GM18517 (cell line): ENCODE measurements at regions not wholly inside any gene's neighbourhood (a gene's known extent, or its start where the extent isn't known, plus 50 kb on each side); places are given as distances from the start of the nearest gene placed in this dataset.

ENCODE experiments used
- ATAC-seq: cut with Tn5 transposase; IDR thresholded peaks from one replicate; pipeline ENCODE4 v1.9.1; 2021; ENCODE audit warnings: mild to moderate bottlenecking, moderate library complexity; ENCODE audit not compliant: unreplicated experiment

GRCh38 chr6:166733900-166734299, 106.8 kb upstream of the RPS6KA2 start:
- no peak for ATAC-seq

GRCh38 chr6:166729658-166730057, 102.6 kb upstream of the RPS6KA2 start:
- ATAC-seq = no peak

- ATAC-seq = no peak
Measured at GRCh38 chr6:166728884-166729530, 102.0 kb upstream of the RPS6KA2 start.

- no peak for ATAC-seq
Measured at GRCh38 chr6:166726201-166726600, 99.2 kb upstream of the RPS6KA2 start.

GRCh38 chr6:166725571-166725970, 98.5 kb upstream of the RPS6KA2 start:
- ATAC-seq = no peak

- ATAC-seq = no peak
Measured at GRCh38 chr6:166724576-166724975, 97.5 kb upstream of the RPS6KA2 start.

- ATAC-seq = no peak
Measured at GRCh38 chr6:166722785-166723184, 95.7 kb upstream of the RPS6KA2 start.

- no peak for ATAC-seq
Measured at GRCh38 chr6:166721576-166721975, 94.5 kb upstream of the RPS6KA2 start.

GRCh38 chr6:166720856-166721255, 93.8 kb upstream of the RPS6KA2 start:
- ATAC-seq = no peak

- no peak for ATAC-seq
Measured at GRCh38 chr6:166719019-166719418, 92.0 kb upstream of the RPS6KA2 start.

GRCh38 chr6:166718516-166718915, 91.5 kb upstream of the RPS6KA2 start:
- ATAC-seq = no peak

GRCh38 chr6:166716910-166717617, 90.0 kb upstream of the RPS6KA2 start:
- no peak for ATAC-seq

GRCh38 chr6:166715992-166716391, 88.9 kb upstream of the RPS6KA2 start:
- ATAC-seq = no peak

- ATAC-seq = no peak
Measured at GRCh38 chr6:166715065-166715464, 88.0 kb upstream of the RPS6KA2 start.

- ATAC-seq = no peak
Measured at GRCh38 chr6:166714581-166714980, 87.5 kb upstream of the RPS6KA2 start.

GRCh38 chr6:166714187-166714510, 87.1 kb upstream of the RPS6KA2 start:
- no peak for ATAC-seq

- no peak for ATAC-seq
Measured at GRCh38 chr6:166713434-166714186, 86.6 kb upstream of the RPS6KA2 start.

GRCh38 chr6:166712286-166713228, 85.5 kb upstream of the RPS6KA2 start:
- ATAC-seq = no peak

- ATAC-seq = no peak
Measured at GRCh38 chr6:166710084-166710483, 83.0 kb upstream of the RPS6KA2 start.

- ATAC-seq = no peak
Measured at GRCh38 chr6:166708460-166708859, 81.4 kb upstream of the RPS6KA2 start.

GRCh38 chr6:166707045-166707444, 80.0 kb upstream of the RPS6KA2 start:
- no peak for ATAC-seq
